ENCODE measurements at regions not wholly inside any gene's neighbourhood (a gene's known extent, or its start where the extent isn't known, plus 50 kb on each side); places are given as distances from the start of the nearest gene placed in this dataset.

GRCh38 chr10:31754803-31755624 lies 173.6 kb downstream of the ARHGAP12 start:
- Histone ChIP-seq H3K4me3 (ENCODE audit: low read depth, low read length) (no peak overlapping the region), H3K36me3 (ENCODE audit: control insufficient read depth, insufficient read depth, low read length) (no peaks in the 10 kb centered on the region), H3K27me3 (ENCODE audit: control insufficient read depth, insufficient read depth, low read length) (no peaks in the 10 kb centered on the region)
- no peak for TF ChIP-seq CTCF (IDR thresholded peaks at IDR 0.05; ENCODE audit: insufficient read depth, low read length, poor library complexity, severe bottlenecking)
- no peak for DNase-seq (ENCODE audit: low read depth)

GRCh38 chr10:31753681-31754080 lies 174.9 kb downstream of the ARHGAP12 start:
- H3K4me3 ChIP-seq (ENCODE audit: low read depth, low read length) = no peak overlapping the region
- DNase-seq (ENCODE audit: low read depth) = no peak
- no peak for TF ChIP-seq CTCF (IDR thresholded peaks at IDR 0.05; ENCODE audit: insufficient read depth, low read length, poor library complexity, severe bottlenecking)
- H3K27me3 ChIP-seq (ENCODE audit: control insufficient read depth, insufficient read depth, low read length) = no peaks in the 10 kb centered on the region
- H3K36me3 ChIP-seq (ENCODE audit: control insufficient read depth, insufficient read depth, low read length) = no peaks in the 10 kb centered on the region

GRCh38 chr10:31752170-31752569 lies 176.5 kb downstream of the ARHGAP12 start:
- Histone ChIP-seq H3K36me3 (ENCODE audit: control insufficient read depth, insufficient read depth, low read length) (no peaks in the 10 kb centered on the region), H3K27me3 (ENCODE audit: control insufficient read depth, insufficient read depth, low read length) (no peaks in the 10 kb centered on the region), H3K4me3 (ENCODE audit: low read depth, low read length) (no peak overlapping the region)
- no peak for TF ChIP-seq CTCF (IDR thresholded peaks at IDR 0.05; ENCODE audit: insufficient read depth, low read length, poor library complexity, severe bottlenecking)
- no peak for DNase-seq (ENCODE audit: low read depth)

GRCh38 chr10:31751738-31752080 lies 176.9 kb downstream of the ARHGAP12 start:
- H3K4me3 ChIP-seq (ENCODE audit: low read depth, low read length) = no peak overlapping the region
- TF ChIP-seq CTCF (IDR thresholded peaks at IDR 0.05; ENCODE audit: insufficient read depth, low read length, poor library complexity, severe bottlenecking) = no peak
- DNase-seq (ENCODE audit: low read depth) = no peak

GRCh38 chr10:31751051-31751737 lies 177.4 kb downstream of the ARHGAP12 start:
- no peaks in the 10 kb centered on the region for H3K27me3 ChIP-seq (ENCODE audit: control insufficient read depth, insufficient read depth, low read length)
- no peaks in the 10 kb centered on the region for H3K36me3 ChIP-seq (ENCODE audit: control insufficient read depth, insufficient read depth, low read length)
- H3K4me3 ChIP-seq (ENCODE audit: low read depth, low read length) = no peak overlapping the region
- no peak for DNase-seq (ENCODE audit: low read depth)
- no peak for TF ChIP-seq CTCF (IDR thresholded peaks at IDR 0.05; ENCODE audit: insufficient read depth, low read length, poor library complexity, severe bottlenecking)

More at GRCh38 chr10:31751738-31752080, 176.9 kb downstream of the ARHGAP12 start:
- no peaks in the 10 kb centered on the region for H3K36me3 ChIP-seq (ENCODE audit: control insufficient read depth, insufficient read depth, low read length)
- no peaks in the 10 kb centered on the region for H3K27me3 ChIP-seq (ENCODE audit: control insufficient read depth, insufficient read depth, low read length)

Data from kidney epithelial cell (primary cell).